ENCODE measurements at regions not wholly inside any gene's neighbourhood (a gene's known extent, or its start where the extent isn't known, plus 50 kb on each side); places are given as distances from the start of the nearest gene placed in this dataset.

GRCh38 chr3:24751020-24751419, 256.4 kb upstream of the THRB start:
- no peaks in the 10 kb centered on the region for H3K4me1 ChIP-seq (ENCODE audit: control insufficient read depth, insufficient read depth, low read length)
- H3K23ac ChIP-seq (ENCODE audit: low read depth, low read length), result no peak overlapping the region
- dilution Hi-C loops (cut with HindIII; ENCODE audit: low sequenced_read_pairs, unreplicated experiment), result no loop called here
- no peak overlapping the region for H3K4me3 ChIP-seq (ENCODE audit: insufficient read depth, low read depth, low read length)
- ChIA-PET POLR2A (ENCODE audit: unreplicated experiment) (no interaction called here), CTCF (no interaction called here)
- H3K56ac ChIP-seq (ENCODE audit: extremely low read depth, insufficient read depth, low read length), result no peak overlapping the region
- no peak overlapping the region for H4K8ac ChIP-seq (ENCODE audit: low read depth in 2 of 2, low read length in 2 of 2)
- H4K5ac ChIP-seq (ENCODE audit: low read depth, low read length), result no peak overlapping the region
- no peak overlapping the region for H3K9ac ChIP-seq (ENCODE audit: low read depth, low read length)
- no peak overlapping the region for H4K91ac ChIP-seq (ENCODE audit: insufficient read depth, low read depth, low read length)
- no peaks in the 10 kb centered on the region for H3K79me1 ChIP-seq (ENCODE audit: low read depth in 1 of 2, low read length in 2 of 2)
- H3K14ac ChIP-seq (replicated peaks; ENCODE audit: low read depth, low read length), result no peak overlapping the region
- no peaks in the 10 kb centered on the region for H3K9me1 ChIP-seq (ENCODE audit: insufficient read depth, low read length)
- H3K4me2 ChIP-seq (ENCODE audit: low read depth, low read length), result no peak overlapping the region
- no CpG with 5 or more reads among the region's 1 CpG for WGBS, 2 experiments (ENCODE audit: extremely low coverage in 2 of 2, insufficient read length in 1 of 2)
- no peak overlapping the region for H2AK9ac ChIP-seq (replicated peaks; ENCODE audit: low read depth, low read length, poor library complexity)
- H3K27ac ChIP-seq (ENCODE audit: insufficient read depth, low read length), result no peak overlapping the region
- no peak overlapping the region for H2BK120ac ChIP-seq (ENCODE audit: low read depth, low read length)
- no TSS peak for BruUV-seq (replicated peaks)
- H3K9me3 ChIP-seq (ENCODE audit: control insufficient read depth, insufficient read depth, low read length), result no peaks in the 10 kb centered on the region
- H2BK20ac ChIP-seq (ENCODE audit: low read depth, low read length), result no peak overlapping the region
- intact Hi-C loops (cut with micrococcal nuclease), result no loop called here
- DNase-seq, result no peak
- H3K18ac ChIP-seq (ENCODE audit: low read depth, low read length), result no peak overlapping the region
- H2BK5ac ChIP-seq (ENCODE audit: low read depth, low read length, poor library complexity, severe bottlenecking), result no peak overlapping the region
- H2AK5ac ChIP-seq (ENCODE audit: low read depth, low read length), result no peak overlapping the region
- no peak overlapping the region for H3K4ac ChIP-seq (ENCODE audit: low read depth, low read length)
- H2BK15ac ChIP-seq (ENCODE audit: low read depth, low read length), result no peak overlapping the region
- in situ Hi-C loops (cut with MboI; ENCODE audit: low sequenced_read_pairs), result no loop called here
- H2AFZ ChIP-seq (replicated peaks; ENCODE audit: low read length, poor library complexity), result no peak overlapping the region
- no peak for ATAC-seq (ENCODE audit: low read depth)
- no peaks in the 10 kb centered on the region for H3K36me3 ChIP-seq (ENCODE audit: control insufficient read depth, insufficient read depth, low read length)
- no peaks in the 10 kb centered on the region for H4K20me1 ChIP-seq (ENCODE audit: insufficient read depth, low read length)
- H3K27me3 ChIP-seq (ENCODE audit: control insufficient read depth, insufficient read depth, low read length), result no peaks in the 10 kb centered on the region
- TF ChIP-seq, protein P1, sequence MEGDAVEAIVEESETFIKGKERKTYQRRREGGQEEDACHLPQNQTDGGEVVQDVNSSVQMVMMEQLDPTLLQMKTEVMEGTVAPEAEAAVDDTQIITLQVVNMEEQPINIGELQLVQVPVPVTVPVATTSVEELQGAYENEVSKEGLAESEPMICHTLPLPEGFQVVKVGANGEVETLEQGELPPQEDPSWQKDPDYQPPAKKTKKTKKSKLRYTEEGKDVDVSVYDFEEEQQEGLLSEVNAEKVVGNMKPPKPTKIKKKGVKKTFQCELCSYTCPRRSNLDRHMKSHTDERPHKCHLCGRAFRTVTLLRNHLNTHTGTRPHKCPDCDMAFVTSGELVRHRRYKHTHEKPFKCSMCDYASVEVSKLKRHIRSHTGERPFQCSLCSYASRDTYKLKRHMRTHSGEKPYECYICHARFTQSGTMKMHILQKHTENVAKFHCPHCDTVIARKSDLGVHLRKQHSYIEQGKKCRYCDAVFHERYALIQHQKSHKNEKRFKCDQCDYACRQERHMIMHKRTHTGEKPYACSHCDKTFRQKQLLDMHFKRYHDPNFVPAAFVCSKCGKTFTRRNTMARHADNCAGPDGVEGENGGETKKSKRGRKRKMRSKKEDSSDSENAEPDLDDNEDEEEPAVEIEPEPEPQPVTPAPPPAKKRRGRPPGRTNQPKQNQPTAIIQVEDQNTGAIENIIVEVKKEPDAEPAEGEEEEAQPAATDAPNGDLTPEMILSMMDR (conservative IDR thresholded peaks at IDR 0.05; ENCODE audit: low read depth, low read length), result no peak
- TF ChIP-seq MAFK (IDR thresholded peaks at IDR 0.05; ENCODE audit: low read depth, low read length), result peak; percentile 84
